PC-9 (cell line): ENCODE measurements at regions not wholly inside any gene's neighbourhood (a gene's known extent, or its start where the extent isn't known, plus 50 kb on each side); places are given as distances from the start of the nearest gene placed in this dataset.

Source experiments
- BruUV-seq: library from RNA; stranded (reverse); fragments of 400-500 nt; replicated peaks from 2 replicates; lab custom pipeline; 2021; lab: Mats Ljungman, UMichigan
- CTCF ChIA-PET: fragments of 300-600 bp; sonication (Branson Sonifier 250); formaldehyde crosslinking; loops from one replicate; lab custom pipeline; 2022; ENCODE audit warnings: antibody characterized with exemption; lab: Charles Lee
- POLR2A ChIA-PET: fragments of 300-600 bp; sonication (Branson Sonifier 250); formaldehyde crosslinking; loops from one replicate; lab custom pipeline; 2022; ENCODE audit warnings: antibody characterized with exemption; ENCODE audit not compliant: unreplicated experiment; lab: Charles Lee
- DNase-seq, 2 experiments: peaks; one replicate each; pipeline versions ENCODE4 v3.0.0 to v3.0.0-alpha.2; 2015 to 2022; ENCODE audit warnings: mixed read lengths in 1 of 2
- H2AFZ ChIP-seq: fragments of 200-600 bp; sonication (generic); 2 replicates; pipeline ENCODE4 v1.8.1; 2017; ENCODE audit warnings: antibody characterized with exemption
- H3F3A ChIP-seq: fragments of 200-600 bp; sonication (generic); 2 replicates; pipeline ENCODE4 v1.8.1; 2017; ENCODE audit warnings: antibody characterized with exemption, mild to moderate bottlenecking, low read depth; ENCODE audit not compliant: insufficient read depth
- H3K27ac ChIP-seq: fragments of 200-600 bp; sonication (generic); 2 replicates; pipeline ENCODE4 v1.6.1; 2016; ENCODE audit warnings: mixed run types
- H3K27me3 ChIP-seq: fragments of 200-600 bp; sonication (generic); 2 replicates; pipeline ENCODE4 v1.6.1; 2016; ENCODE audit warnings: low read depth, mixed run types; ENCODE audit not compliant: insufficient read depth
- H3K36me3 ChIP-seq: fragments of 200-600 bp; sonication (generic); 2 replicates; pipeline ENCODE4 v1.6.1; 2016; ENCODE audit warnings: low read depth, mixed run types
- H3K4me1 ChIP-seq: fragments of 200-600 bp; sonication (generic); replicated peaks from 2 replicates; pipeline ENCODE4 v1.6.1; 2016; ENCODE audit warnings: mixed run types; ENCODE audit not compliant: insufficient read depth
- H3K4me2 ChIP-seq: fragments of 200-600 bp; sonication (generic); 2 replicates; pipeline ENCODE4 v1.6.1; 2017; ENCODE audit warnings: mixed run types
- H3K4me3 ChIP-seq: fragments of 200-600 bp; sonication (generic); 2 replicates; pipeline ENCODE4 v1.6.1; 2016; ENCODE audit warnings: mixed run types
- H3K79me2 ChIP-seq: fragments of 200-600 bp; sonication (generic); 2 replicates; pipeline ENCODE4 v1.6.1; 2017; ENCODE audit warnings: low read depth, mixed run types
- H3K9me2 ChIP-seq: fragments of 200-600 bp; sonication (generic); 2 replicates; pipeline ENCODE4 v1.8.1; 2017; ENCODE audit warnings: mild to moderate bottlenecking; ENCODE audit not compliant: insufficient read depth
- H3K9me3 ChIP-seq: fragments of 200-600 bp; sonication (generic); 2 replicates; pipeline ENCODE4 v1.8.1; 2016; ENCODE audit warnings: low read depth; ENCODE audit not compliant: insufficient read depth
- H4K20me1 ChIP-seq: fragments of 200-600 bp; sonication (generic); 2 replicates; pipeline ENCODE4 v1.8.1; 2017; ENCODE audit not compliant: insufficient read depth
- CTCF ChIP-seq: fragments of 200-600 bp; sonication (generic); conservative IDR thresholded peaks from 2 replicates; pipeline ENCODE4 v1.6.1; 2017; ENCODE audit warnings: mixed run types, antibody characterized with exemption, mild to moderate bottlenecking, moderate library complexity
- EZH2 ChIP-seq: fragments of 200-600 bp; sonication (generic); IDR thresholded peaks from 2 replicates; pipeline ENCODE4 v1.8.0; 2017; ENCODE audit warnings: antibody characterized with exemption, low read depth
- intact Hi-C: fragments of 100-400 bp; cut with micrococcal nuclease; formaldehyde crosslinking; loops from one replicate; pipeline ENCODE4 v1.10.0; 2022; ENCODE audit not compliant: unreplicated experiment

DNA sequence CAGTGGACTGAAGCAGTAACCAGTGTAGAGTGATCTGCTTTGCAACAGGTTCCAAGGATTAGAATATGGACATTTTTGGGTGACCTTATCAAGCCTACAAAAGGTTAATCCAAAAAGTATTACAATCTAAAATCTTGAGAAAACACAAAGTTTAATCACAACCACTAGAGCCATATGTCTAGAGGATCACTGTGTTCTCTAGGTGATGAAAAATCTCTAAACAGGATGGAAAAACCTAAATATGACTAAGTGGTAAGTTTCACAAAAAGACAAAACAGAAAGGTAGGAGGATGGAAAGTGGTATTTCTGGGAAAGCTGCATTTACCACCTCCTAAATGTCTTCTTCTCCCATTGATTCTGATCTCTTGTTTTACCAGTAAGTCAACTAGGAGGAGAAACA is 411.1 kb upstream of the CXADR start:
- Histone ChIP-seq H3F3A (no peaks in the 10 kb centered on the region), H2AFZ (no peak overlapping the region), H3K27me3 (no peaks in the 10 kb centered on the region), H3K27ac (no peak overlapping the region), H3K4me2 (no peak overlapping the region), H3K9me2 (no peaks in the 10 kb centered on the region), H3K36me3 (no peaks in the 10 kb centered on the region), H3K4me3 (no peak overlapping the region), H3K9me3 (no peaks in the 10 kb centered on the region), H3K4me1 (no peaks in the 10 kb centered on the region; the same call in 1 of the 2 replicates), H3K79me2 (no peaks in the 10 kb centered on the region), H4K20me1 (no peaks in the 10 kb centered on the region)
- ChIA-PET POLR2A (no interaction called here), CTCF (no interaction called here)
- intact Hi-C loops: no loop called here
- no peak for DNase-seq
- TF ChIP-seq EZH2 (no peak), CTCF (no peak)
- BruUV-seq: no TSS peak

DNA sequence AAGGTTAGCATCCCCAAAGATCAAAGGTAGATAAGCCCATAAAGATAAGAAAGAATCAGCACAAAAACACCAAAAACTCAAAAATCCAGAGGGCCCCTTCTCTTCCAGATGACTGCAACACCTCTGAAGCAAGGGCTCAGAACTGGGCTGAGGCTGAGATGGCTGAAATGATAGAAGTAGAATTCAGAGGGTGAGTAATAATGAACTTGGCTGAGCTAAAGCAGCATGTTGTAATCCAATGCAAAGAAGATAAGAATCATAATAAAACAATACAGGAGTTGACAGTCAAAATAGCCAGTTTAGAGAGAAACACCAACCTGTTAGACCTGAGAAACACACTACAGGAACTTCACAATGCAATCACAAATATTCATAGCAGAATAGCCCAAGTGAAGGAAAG is 406.9 kb upstream of the CXADR start:
- intact Hi-C loops: no loop called here
- H3K36me3 ChIP-seq: no peaks in the 10 kb centered on the region
- H3K4me1 ChIP-seq: no peaks in the 10 kb centered on the region; the same call in 1 of the 2 replicates
- no peaks in the 10 kb centered on the region for H3K27me3 ChIP-seq
- no peak overlapping the region for H3K4me2 ChIP-seq
- no TSS peak for BruUV-seq
- peak; percentile 10 to 38 for DNase-seq
- ChIA-PET CTCF (no interaction called here), POLR2A (no interaction called here)
- H3K79me2 ChIP-seq: no peaks in the 10 kb centered on the region
- H3K4me3 ChIP-seq: no peak overlapping the region
- TF ChIP-seq EZH2: no peak
- no peaks in the 10 kb centered on the region for H3K9me2 ChIP-seq
- no peak overlapping the region for H2AFZ ChIP-seq
- H3K27ac ChIP-seq: no peak overlapping the region
- no peaks in the 10 kb centered on the region for H3F3A ChIP-seq
- no peaks in the 10 kb centered on the region for H4K20me1 ChIP-seq
- no peaks in the 10 kb centered on the region for H3K9me3 ChIP-seq

- Histone ChIP-seq H3K4me3 (no peak overlapping the region), H3K79me2 (no peaks in the 10 kb centered on the region), H3K4me2 (no peak overlapping the region), H3K9me2 (no peaks in the 10 kb centered on the region), H2AFZ (no peak overlapping the region), H3K27me3 (no peaks in the 10 kb centered on the region), H3K4me1 (no peaks in the 10 kb centered on the region), H3K36me3 (no peaks in the 10 kb centered on the region), H3F3A (no peaks in the 10 kb centered on the region), H3K27ac (no peak overlapping the region), H4K20me1 (no peaks in the 10 kb centered on the region), H3K9me3 (no peaks in the 10 kb centered on the region)
- ChIA-PET CTCF (no interaction called here), POLR2A (no interaction called here)
- intact Hi-C loops: no loop called here
- no TSS peak for BruUV-seq
- TF ChIP-seq EZH2 (no peak), CTCF (no peak)
- no peak for DNase-seq
Observed at GRCh38 chr21:17114045-17114444, 398.8 kb upstream of the CXADR start.

DNA sequence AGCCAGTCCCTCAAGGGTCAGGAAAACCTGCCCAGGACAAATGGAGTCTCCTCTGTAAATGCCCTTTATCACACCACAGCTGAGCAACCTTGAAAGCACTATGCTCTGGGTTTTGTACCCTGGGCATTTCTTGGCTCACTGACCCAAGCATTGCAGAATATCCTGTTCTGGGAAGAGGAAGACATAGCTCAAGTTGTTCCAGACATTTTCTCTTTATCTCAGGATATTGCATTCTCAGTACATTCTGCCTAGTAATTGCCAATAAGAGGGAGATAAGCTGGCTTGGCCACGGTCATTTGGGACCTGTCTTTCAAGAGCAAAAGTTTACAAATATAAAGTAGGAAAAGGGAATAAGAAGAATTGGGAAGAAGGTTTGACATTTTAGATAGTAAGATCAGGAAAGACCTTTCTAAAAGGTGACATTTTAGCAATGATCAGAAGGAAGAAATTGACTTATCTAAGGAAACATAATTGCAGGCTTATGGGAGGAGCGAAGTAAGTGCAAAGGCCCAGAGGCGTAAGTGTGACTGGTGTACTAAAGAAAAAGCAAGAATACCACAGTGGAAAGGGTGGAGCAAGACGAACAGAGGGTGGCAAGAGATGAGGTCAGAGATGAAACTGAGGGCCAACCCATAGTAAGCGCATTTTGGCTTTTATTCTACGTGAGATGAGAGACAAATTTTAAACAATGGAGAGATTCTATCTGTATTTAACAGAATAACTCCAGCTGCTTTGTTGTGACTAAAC is 394.0 kb upstream of the CXADR start:
- intact Hi-C loops: no loop called here

More for the DNA sequence above, 394.0 kb upstream of the CXADR start:
- Histone ChIP-seq H3F3A (no peaks in the 10 kb centered on the region), H3K9me2 (no peaks in the 10 kb centered on the region), H3K27me3 (no peaks in the 10 kb centered on the region), H4K20me1 (no peaks in the 10 kb centered on the region), H3K4me2 (no peak overlapping the region), H3K4me1 (no peaks in the 10 kb centered on the region), H3K27ac (no peak overlapping the region), H3K79me2 (no peaks in the 10 kb centered on the region), H3K36me3 (no peaks in the 10 kb centered on the region), H2AFZ (no peak overlapping the region), H3K9me3 (no peaks in the 10 kb centered on the region), H3K4me3 (no peak overlapping the region)
- TF ChIP-seq CTCF (no peak), EZH2 (no peak)
- CTCF ChIA-PET: no interaction called here
- POLR2A ChIA-PET: no interaction called here
- no TSS peak for BruUV-seq
- DNase-seq: no peak
